Trophoblast cell (in vitro differentiated cells and primary cell): ENCODE measurements at regions not wholly inside any gene's neighbourhood (a gene's known extent, or its start where the extent isn't known, plus 50 kb on each side); places are given as distances from the start of the nearest gene placed in this dataset.

Experiments
- DNase-seq, 2 donors: peaks; one replicate each; pipeline ENCODE4 v3.0.0-alpha.2; 2016
- H2AFZ ChIP-seq: 2 replicates; pipeline ENCODE4 v1.6.1; 2013; ENCODE audit warnings: low read length, moderate library complexity, mild to moderate bottlenecking; ENCODE audit not compliant: insufficient read depth, poor library complexity
- H2AK5ac ChIP-seq: 2 replicates; pipeline ENCODE4 v1.6.1; 2013; ENCODE audit warnings: mild to moderate bottlenecking, low read length
- H2BK120ac ChIP-seq: 2 replicates; pipeline ENCODE4 v1.6.1; 2013; ENCODE audit warnings: low read length, mild to moderate bottlenecking, moderate library complexity; ENCODE audit not compliant: insufficient read depth, poor library complexity
- H2BK12ac ChIP-seq: 2 replicates; pipeline ENCODE4 v1.6.1; 2013; ENCODE audit warnings: mild to moderate bottlenecking, low read length, moderate library complexity
- H2BK5ac ChIP-seq: 2 replicates; pipeline ENCODE4 v1.6.1; 2013; ENCODE audit warnings: low read length, low read depth, moderate library complexity, mild to moderate bottlenecking; ENCODE audit not compliant: poor library complexity
- H3K14ac ChIP-seq: 2 replicates; pipeline ENCODE4 v1.6.1; 2013; ENCODE audit warnings: mild to moderate bottlenecking, low read length
- H3K18ac ChIP-seq: 2 replicates; pipeline ENCODE4 v1.6.1; 2013; ENCODE audit warnings: mild to moderate bottlenecking, low read length
- H3K23ac ChIP-seq: 2 replicates; pipeline ENCODE4 v1.6.1; 2013; ENCODE audit warnings: low read length
- H3K27ac ChIP-seq: 2 replicates; pipeline ENCODE4 v1.5.1; 2013; ENCODE audit warnings: low read depth, mild to moderate bottlenecking, inconsistent platforms, low read length, moderate library complexity
- H3K27me3 ChIP-seq: 2 replicates; pipeline ENCODE4 v1.6.1; 2013; ENCODE audit warnings: inconsistent platforms, mild to moderate bottlenecking, low read length, moderate library complexity; ENCODE audit not compliant: insufficient read depth
- H3K36me3 ChIP-seq, 2 experiments: 1 replicate in 1 of 2; 2 replicates in 1 of 2; pipeline ENCODE4 v1.6.1; 2013; ENCODE audit warnings: low read length in 2 of 2, mild to moderate bottlenecking in 2 of 2, moderate library complexity in 1 of 2; ENCODE audit not compliant: insufficient read depth in 2 of 2, control insufficient read depth in 1 of 2
- H3K4ac ChIP-seq: 2 replicates; pipeline ENCODE4 v1.6.1; 2013; ENCODE audit warnings: low read depth, mild to moderate bottlenecking, low read length, moderate library complexity
- H3K4me1 ChIP-seq, 2 experiments: 1 replicate in 1 of 2; 2 replicates in 1 of 2; pipeline ENCODE4 v1.6.1; 2013; ENCODE audit warnings: low read length in 2 of 2, mild to moderate bottlenecking in 2 of 2, moderate library complexity in 1 of 2; ENCODE audit not compliant: insufficient read depth in 2 of 2, control insufficient read depth in 1 of 2
- H3K4me2 ChIP-seq: 2 replicates; pipeline ENCODE4 v1.6.1; 2013; ENCODE audit warnings: inconsistent platforms, mild to moderate bottlenecking, low read length, moderate library complexity
- H3K4me3 ChIP-seq: 2 replicates; pipeline ENCODE4 v1.5.1; 2013; ENCODE audit warnings: mild to moderate bottlenecking, low read depth, low read length, inconsistent platforms
- H3K79me1 ChIP-seq: one replicate; pipeline ENCODE4 v1.6.1; 2013; ENCODE audit warnings: low read length
- H3K79me2 ChIP-seq: 2 replicates; pipeline ENCODE4 v1.6.1; 2013; ENCODE audit warnings: low read length, mild to moderate bottlenecking; ENCODE audit not compliant: control insufficient read depth, insufficient read depth, poor library complexity
- H3K9ac ChIP-seq: 2 replicates; pipeline ENCODE4 v1.6.1; 2013; ENCODE audit warnings: mild to moderate bottlenecking, low read length
- H3K9me3 ChIP-seq: 2 replicates; pipeline ENCODE4 v1.6.1; 2013; ENCODE audit warnings: low read depth, mild to moderate bottlenecking, control low read depth, inconsistent platforms, low read length; ENCODE audit not compliant: insufficient read depth
- H4K12ac ChIP-seq: 2 replicates; pipeline ENCODE4 v1.6.1; 2013; ENCODE audit warnings: low read depth, mild to moderate bottlenecking, low read length, moderate library complexity
- H4K8ac ChIP-seq: 2 replicates; pipeline ENCODE4 v1.6.1; 2013; ENCODE audit warnings: low read depth, mild to moderate bottlenecking, low read length, moderate library complexity
- H4K91ac ChIP-seq: one replicate; pipeline ENCODE4 v1.6.1; 2013; ENCODE audit warnings: low read depth, mild to moderate bottlenecking, low read length, moderate library complexity
- WGBS: extraction: QIAGEN DNeasy Blood & Tissue Kit; methylation state at CpG from one replicate; pipeline ENCODE4 v1.1.7; 2013; ENCODE audit warnings: missing lambda C conversion rate; ENCODE audit not compliant: insufficient read length, insufficient coverage; ENCODE audit errors: extremely low coverage; 5-methylcytosine and 5-hydroxymethylcytosine counted together

DNA sequence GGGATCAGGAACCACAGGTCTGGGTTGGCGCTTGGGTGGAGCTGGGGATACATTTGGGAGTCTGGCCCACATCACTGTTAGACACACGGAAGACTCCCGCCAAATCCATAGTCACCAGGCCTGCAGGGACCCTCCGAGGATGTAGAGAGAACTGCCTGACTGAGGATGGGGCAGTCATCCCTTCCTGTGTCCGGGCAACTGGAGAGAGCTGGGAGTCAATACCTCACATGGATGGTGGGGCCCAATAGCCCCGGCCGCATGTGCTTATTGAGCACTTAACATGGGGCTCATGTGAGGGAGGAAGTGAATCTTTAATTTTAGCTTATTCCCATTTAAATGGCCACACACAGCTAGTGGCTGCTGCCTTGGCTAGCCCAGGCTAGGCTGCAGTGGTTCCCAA lies 124.5 kb downstream of the TLR5 start:
- Histone ChIP-seq H2BK12ac (peak overlapping the region; percentile 99), H3K4me3 (no peak overlapping the region), H3K27ac (peak overlapping the region; percentile 96), H2BK120ac (peak overlapping the region; percentile 99), H3K36me3 (peaks cover 15 to 18% of the 10 kb centered on the region in 2 experiments), H3K4ac (peak overlapping the region; percentile 95), H3K18ac (peak overlapping the region; percentile 96), H3K9ac (no peak overlapping the region), H2BK5ac (peak overlapping the region; percentile 96), H2AFZ (peak overlapping the region; percentile 56), H3K79me2 (peaks cover 23% of the 10 kb centered on the region), H4K12ac (no peak overlapping the region), H4K91ac (peak overlapping the region; percentile 99), H3K9me3 (no peaks in the 10 kb centered on the region), H3K23ac (no peak overlapping the region), H3K4me2 (no peak overlapping the region), H4K8ac (peak overlapping the region; percentile 89), H3K79me1 (peaks cover 56% of the 10 kb centered on the region), H3K4me1 (peaks cover 51 to 58% of the 10 kb centered on the region in 2 experiments), H2AK5ac (peak overlapping the region; percentile 100), H3K27me3 (no peaks in the 10 kb centered on the region), H3K14ac (peak overlapping the region; percentile 98)
- no peak for DNase-seq
- WGBS, result no CpG with 5 or more reads among the region's 7 CpGs

GRCh38 chr1:223019256-223019655 lies 123.8 kb downstream of the TLR5 start:
- Histone ChIP-seq H3K4me3 (no peak overlapping the region), H3K9ac (no peak overlapping the region), H3K4me1 (peaks cover 56 to 63% of the 10 kb centered on the region in 2 experiments), H3K79me2 (peaks cover 23% of the 10 kb centered on the region), H4K12ac (no peak overlapping the region), H3K27me3 (no peaks in the 10 kb centered on the region), H3K27ac (peak overlapping the region; percentile 96), H4K8ac (no peak overlapping the region), H3K4ac (no peak overlapping the region), H4K91ac (no peak overlapping the region), H2BK120ac (no peak overlapping the region), H2AFZ (no peak overlapping the region), H3K23ac (no peak overlapping the region), H3K14ac (no peak overlapping the region), H2AK5ac (no peak overlapping the region), H2BK12ac (no peak overlapping the region), H3K36me3 (peaks cover 15 to 18% of the 10 kb centered on the region in 2 experiments), H3K9me3 (no peaks in the 10 kb centered on the region), H2BK5ac (no peak overlapping the region), H3K79me1 (peaks cover 58% of the 10 kb centered on the region), H3K18ac (no peak overlapping the region), H3K4me2 (no peak overlapping the region)
- peak; percentile 33 to 77 for DNase-seq

- H3K79me2 ChIP-seq, result peaks cover 23% of the 10 kb centered on the region
- H3K36me3 ChIP-seq, result peaks cover 15% of the 10 kb centered on the region in 2 experiments
- H3K9ac ChIP-seq, result no peak overlapping the region
- H3K23ac ChIP-seq, result no peak overlapping the region
- H4K8ac ChIP-seq, result no peak overlapping the region
- no peak overlapping the region for H2AFZ ChIP-seq
- no peaks in the 10 kb centered on the region for H3K9me3 ChIP-seq
- peak overlapping the region; percentile 50 for H3K4ac ChIP-seq
- no peak overlapping the region for H4K12ac ChIP-seq
- H2BK12ac ChIP-seq, result peak overlapping the region; percentile 29
- H3K27me3 ChIP-seq, result no peaks in the 10 kb centered on the region
- peak overlapping the region; percentile 52 for H2BK5ac ChIP-seq
- H3K27ac ChIP-seq, result peak overlapping the region; percentile 88
- peak overlapping the region; percentile 73 for H3K14ac ChIP-seq
- peak overlapping the region; percentile 94 for H4K91ac ChIP-seq
- H2AK5ac ChIP-seq, result peak overlapping the region; percentile 87
- H2BK120ac ChIP-seq, result peak overlapping the region; percentile 92
- peaks cover 58% of the 10 kb centered on the region for H3K79me1 ChIP-seq
- H3K4me3 ChIP-seq, result no peak overlapping the region
- no peak for DNase-seq
- H3K4me1 ChIP-seq, result peaks cover 53 to 60% of the 10 kb centered on the region in 2 experiments
- no peak overlapping the region for H3K4me2 ChIP-seq
- whole genome bisulfite sequencing, result no CpG with 5 or more reads among the region's 4 CpGs
- H3K18ac ChIP-seq, result peak overlapping the region; percentile 84
These were observed 122.3 kb downstream of the TLR5 start for GRCh38 chr1:223020770-223021169.

- H3K4me1 ChIP-seq, result peaks cover 45 to 52% of the 10 kb centered on the region in 2 experiments
- H3K27me3 ChIP-seq, result no peaks in the 10 kb centered on the region
- no peak overlapping the region for H3K23ac ChIP-seq
- H3K9me3 ChIP-seq, result no peaks in the 10 kb centered on the region
- H3K14ac ChIP-seq, result peak overlapping the region; percentile 24
- no peak overlapping the region for H4K12ac ChIP-seq
- H3K4me3 ChIP-seq, result no peak overlapping the region
- WGBS, result no CpG with 5 or more reads among the region's 7 CpGs
- peak overlapping the region; percentile 27 for H2AK5ac ChIP-seq
- H2AFZ ChIP-seq, result no peak overlapping the region
- H3K4ac ChIP-seq, result peak overlapping the region; percentile 3
- peaks cover 22% of the 10 kb centered on the region for H3K79me2 ChIP-seq
- peak overlapping the region; percentile 73 for H4K91ac ChIP-seq
- H3K36me3 ChIP-seq, result peaks cover 2% of the 10 kb centered on the region in 2 experiments
- H2BK12ac ChIP-seq, result peak overlapping the region; percentile 16
- H3K18ac ChIP-seq, result peak overlapping the region; percentile 26
- H2BK120ac ChIP-seq, result peak overlapping the region; percentile 89
- H3K4me2 ChIP-seq, result no peak overlapping the region
- peak overlapping the region; percentile 57 for H3K27ac ChIP-seq
- no peak for DNase-seq
- H3K79me1 ChIP-seq, result peaks cover 48% of the 10 kb centered on the region
- H4K8ac ChIP-seq, result peak overlapping the region; percentile 2
- H2BK5ac ChIP-seq, result peak overlapping the region; percentile 58
- no peak overlapping the region for H3K9ac ChIP-seq
These were observed 120.2 kb downstream of the TLR5 start for GRCh38 chr1:223022641-223023473.
